HL-60 (cell line): ENCODE measurements at regions not wholly inside any gene's neighbourhood (a gene's known extent, or its start where the extent isn't known, plus 50 kb on each side); places are given as distances from the start of the nearest gene placed in this dataset.

Experiments used
- GABPA ChIP-seq: IDR thresholded peaks from 2 replicates; pipeline ENCODE4 v1.6.1; 2012; ENCODE audit warnings: low read depth
- POLR2AphosphoS5 ChIP-seq: IDR thresholded peaks from 2 replicates; pipeline ENCODE4 v1.6.1; 2012; ENCODE audit warnings: low read depth
- SPI1 ChIP-seq: IDR thresholded peaks from 2 replicates; pipeline ENCODE4 v1.6.1; 2012; ENCODE audit warnings: low read depth, mild to moderate bottlenecking, borderline replicate concordance
- TF ChIP-seq, protein P1 (sequence below): IDR thresholded peaks from one replicate; pipeline ENCODE4 v1.5.1; 2011; ENCODE audit warnings: low read length, control low read depth, inconsistent platforms; ENCODE audit not compliant: insufficient read depth

DNA sequence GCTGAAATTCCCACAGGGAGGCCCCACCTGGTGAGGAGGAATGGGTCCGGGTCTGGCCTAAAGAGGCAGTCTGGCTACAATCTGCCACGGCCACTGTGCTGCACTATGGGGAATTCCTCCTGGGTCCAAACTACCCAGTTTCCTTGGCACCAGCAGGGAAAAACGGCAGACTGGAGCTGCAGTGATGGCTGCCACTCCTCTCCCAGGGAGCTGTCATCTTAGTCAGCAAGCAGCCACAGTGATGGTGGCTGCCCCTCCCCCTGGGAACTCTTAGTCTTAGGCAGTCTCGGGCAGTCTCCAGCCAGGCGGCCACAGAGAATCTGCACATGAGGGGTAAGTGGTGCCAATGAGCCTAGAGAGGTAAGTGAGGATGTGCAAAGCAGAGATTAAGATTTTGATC lies 205.8 kb downstream of the TMEM38B start:
- TF ChIP-seq, protein P1, sequence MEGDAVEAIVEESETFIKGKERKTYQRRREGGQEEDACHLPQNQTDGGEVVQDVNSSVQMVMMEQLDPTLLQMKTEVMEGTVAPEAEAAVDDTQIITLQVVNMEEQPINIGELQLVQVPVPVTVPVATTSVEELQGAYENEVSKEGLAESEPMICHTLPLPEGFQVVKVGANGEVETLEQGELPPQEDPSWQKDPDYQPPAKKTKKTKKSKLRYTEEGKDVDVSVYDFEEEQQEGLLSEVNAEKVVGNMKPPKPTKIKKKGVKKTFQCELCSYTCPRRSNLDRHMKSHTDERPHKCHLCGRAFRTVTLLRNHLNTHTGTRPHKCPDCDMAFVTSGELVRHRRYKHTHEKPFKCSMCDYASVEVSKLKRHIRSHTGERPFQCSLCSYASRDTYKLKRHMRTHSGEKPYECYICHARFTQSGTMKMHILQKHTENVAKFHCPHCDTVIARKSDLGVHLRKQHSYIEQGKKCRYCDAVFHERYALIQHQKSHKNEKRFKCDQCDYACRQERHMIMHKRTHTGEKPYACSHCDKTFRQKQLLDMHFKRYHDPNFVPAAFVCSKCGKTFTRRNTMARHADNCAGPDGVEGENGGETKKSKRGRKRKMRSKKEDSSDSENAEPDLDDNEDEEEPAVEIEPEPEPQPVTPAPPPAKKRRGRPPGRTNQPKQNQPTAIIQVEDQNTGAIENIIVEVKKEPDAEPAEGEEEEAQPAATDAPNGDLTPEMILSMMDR, result no peak
- no peak for TF ChIP-seq POLR2AphosphoS5
- TF ChIP-seq SPI1, result no peak
- no peak for TF ChIP-seq GABPA
